Mammary epithelial cell (primary cell): ENCODE measurements at regions not wholly inside any gene's neighbourhood (a gene's known extent, or its start where the extent isn't known, plus 50 kb on each side); places are given as distances from the start of the nearest gene placed in this dataset.

Experiments used
- CTCF ChIP-seq, 2 donors: IDR thresholded peaks in 1 of 2; conservative IDR thresholded peaks in 1 of 2; 2 replicates each; pipeline ENCODE4 v1.5.1; 2011 to 2012; ENCODE audit warnings: inconsistent platforms in 2 of 2, low read length in 2 of 2, mild to moderate bottlenecking in 2 of 2, control low read depth in 1 of 2, low read depth in 1 of 2; ENCODE audit not compliant: insufficient read depth in 1 of 2; ENCODE audit errors: extremely low read depth in 1 of 2
- EZH2 ChIP-seq: IDR thresholded peaks from 2 replicates; pipeline ENCODE4 v1.6.1; 2012; ENCODE audit warnings: low read length, inconsistent platforms, borderline replicate concordance

GRCh38 chr1:63101336-63101735 is 221.0 kb upstream of the FOXD3 start:
- TF ChIP-seq EZH2 (no peak), CTCF (conservative IDR thresholded peaks at IDR 0.05 in 1 of 2, IDR thresholded peaks at IDR 0.05 in 1 of 2; ENCODE audit: extremely low read depth in 1 of 2, insufficient read depth in 1 of 2, low read depth in 1 of 2, low read length in 2 of 2) (no peak)
